Bronchial epithelial cell (primary cell): ENCODE measurements at regions not wholly inside any gene's neighbourhood (a gene's known extent, or its start where the extent isn't known, plus 50 kb on each side); places are given as distances from the start of the nearest gene placed in this dataset.

Experiments used
- DNase-seq: peaks from one replicate; pipeline ENCODE4 v3.0.0-alpha.2; 2010; ENCODE audit warnings: low read depth
- FAIRE-seq: peaks from 2 replicates; lab custom pipeline; 2011; peaks lifted over from hg19 to GRCh38; lab: Jason Lieb, UNC
- H3K27me3 ChIP-seq: 2 replicates; pipeline ENCODE4 v1.5.1; 2011; ENCODE audit warnings: low read length; ENCODE audit not compliant: control insufficient read depth, insufficient read depth
- H3K36me3 ChIP-seq: 2 replicates; pipeline ENCODE4 v1.5.1; 2011; ENCODE audit warnings: low read length; ENCODE audit not compliant: control insufficient read depth, insufficient read depth
- H3K4me3 ChIP-seq: 2 replicates; pipeline ENCODE4 v1.5.1; 2011; ENCODE audit warnings: mild to moderate bottlenecking, low read depth, low read length, control low read depth
- CTCF ChIP-seq: IDR thresholded peaks from 2 replicates; pipeline ENCODE4 v1.5.1; 2011; ENCODE audit warnings: mild to moderate bottlenecking, moderate library complexity, low read length, control low read depth, inconsistent platforms; ENCODE audit not compliant: insufficient read depth, severe bottlenecking

- FAIRE-seq: no peak
- DNase-seq: no peak
- Histone ChIP-seq H3K27me3 (no peaks in the 10 kb centered on the region), H3K4me3 (no peak overlapping the region), H3K36me3 (no peaks in the 10 kb centered on the region)
- TF ChIP-seq CTCF: no peak
These were observed 385.0 kb upstream of the TRIB2 start for GRCh38 chr2:12331698-12332097.

- FAIRE-seq (no peak), DNase-seq (no peak)
- Histone ChIP-seq H3K27me3 (no peaks in the 10 kb centered on the region), H3K36me3 (no peaks in the 10 kb centered on the region), H3K4me3 (no peak overlapping the region)
- no peak for TF ChIP-seq CTCF
These were observed 383.4 kb upstream of the TRIB2 start for GRCh38 chr2:12333293-12333692.

GRCh38 chr2:12334412-12334966 is 382.2 kb upstream of the TRIB2 start:
- DNase-seq (no peak), FAIRE-seq (no peak)
- H3K27me3 ChIP-seq: no peaks in the 10 kb centered on the region
- TF ChIP-seq CTCF: no peak
- H3K4me3 ChIP-seq: no peak overlapping the region
- no peaks in the 10 kb centered on the region for H3K36me3 ChIP-seq

GRCh38 chr2:12335131-12335530 is 381.6 kb upstream of the TRIB2 start:
- FAIRE-seq: no peak
- DNase-seq: no peak
- Histone ChIP-seq H3K4me3 (no peak overlapping the region), H3K27me3 (no peaks in the 10 kb centered on the region), H3K36me3 (no peaks in the 10 kb centered on the region)
- TF ChIP-seq CTCF: no peak

GRCh38 chr2:12335995-12336394 is 380.7 kb upstream of the TRIB2 start:
- FAIRE-seq (no peak), DNase-seq (no peak)
- Histone ChIP-seq H3K36me3 (no peaks in the 10 kb centered on the region), H3K4me3 (no peak overlapping the region), H3K27me3 (no peaks in the 10 kb centered on the region)
- TF ChIP-seq CTCF: no peak
